Liver (tissue), 3 donors: ENCODE measurements at regions not wholly inside any gene's neighbourhood (a gene's known extent, or its start where the extent isn't known, plus 50 kb on each side); places are given as distances from the start of the nearest gene placed in this dataset.

Experiments
- EGR1 ChIP-seq, 2 donors: IDR thresholded peaks; 2 replicates each; pipeline ENCODE4 v1.6.1; 2016 to 2018; ENCODE audit warnings: antibody characterized with exemption in 2 of 2, low read depth in 2 of 2
- GABPA ChIP-seq, 2 donors: IDR thresholded peaks in 1 of 2; conservative IDR thresholded peaks in 1 of 2; 2 replicates each; pipeline ENCODE4 v1.6.1; 2016; ENCODE audit warnings: antibody characterized with exemption in 2 of 2, mild to moderate bottlenecking in 1 of 2, moderate library complexity in 1 of 2
- RAD21 ChIP-seq, 2 donors: IDR thresholded peaks; 2 replicates each; pipeline ENCODE4 v1.6.1; 2016; ENCODE audit warnings: antibody characterized with exemption in 2 of 2, mild to moderate bottlenecking in 2 of 2
- SP1 ChIP-seq: IDR thresholded peaks from 2 replicates; pipeline ENCODE4 v1.6.1; 2018; ENCODE audit warnings: antibody characterized with exemption, mild to moderate bottlenecking
- TAF1 ChIP-seq: conservative IDR thresholded peaks from 2 replicates; pipeline ENCODE4 v1.6.1; 2016; ENCODE audit warnings: antibody characterized with exemption, mild to moderate bottlenecking
- YY1 ChIP-seq: IDR thresholded peaks from 2 replicates; pipeline ENCODE4 v1.6.1; 2016; ENCODE audit warnings: antibody characterized with exemption, mild to moderate bottlenecking
- TF ChIP-seq, protein P1 (sequence below): fragments of 150-350 bp; IDR thresholded peaks from 2 replicates; pipeline ENCODE4 v1.5.1; 2017; ENCODE audit warnings: improper control_type of control experiment, low read depth, low read length; ENCODE audit not compliant: missing input control
- TF ChIP-seq, protein P2 (sequence below): IDR thresholded peaks from 2 replicates; pipeline ENCODE4 v1.6.1; 2016; ENCODE audit warnings: antibody characterized with exemption
- donor health status: healthy.
- donor health status: healthy.

- TF ChIP-seq TAF1, result no peak
- TF ChIP-seq, protein P1, sequence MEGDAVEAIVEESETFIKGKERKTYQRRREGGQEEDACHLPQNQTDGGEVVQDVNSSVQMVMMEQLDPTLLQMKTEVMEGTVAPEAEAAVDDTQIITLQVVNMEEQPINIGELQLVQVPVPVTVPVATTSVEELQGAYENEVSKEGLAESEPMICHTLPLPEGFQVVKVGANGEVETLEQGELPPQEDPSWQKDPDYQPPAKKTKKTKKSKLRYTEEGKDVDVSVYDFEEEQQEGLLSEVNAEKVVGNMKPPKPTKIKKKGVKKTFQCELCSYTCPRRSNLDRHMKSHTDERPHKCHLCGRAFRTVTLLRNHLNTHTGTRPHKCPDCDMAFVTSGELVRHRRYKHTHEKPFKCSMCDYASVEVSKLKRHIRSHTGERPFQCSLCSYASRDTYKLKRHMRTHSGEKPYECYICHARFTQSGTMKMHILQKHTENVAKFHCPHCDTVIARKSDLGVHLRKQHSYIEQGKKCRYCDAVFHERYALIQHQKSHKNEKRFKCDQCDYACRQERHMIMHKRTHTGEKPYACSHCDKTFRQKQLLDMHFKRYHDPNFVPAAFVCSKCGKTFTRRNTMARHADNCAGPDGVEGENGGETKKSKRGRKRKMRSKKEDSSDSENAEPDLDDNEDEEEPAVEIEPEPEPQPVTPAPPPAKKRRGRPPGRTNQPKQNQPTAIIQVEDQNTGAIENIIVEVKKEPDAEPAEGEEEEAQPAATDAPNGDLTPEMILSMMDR, result peak; percentile 15
- no peak for TF ChIP-seq SP1
- no peak for TF ChIP-seq GABPA (IDR thresholded peaks at IDR 0.05 in 1 of 2, conservative IDR thresholded peaks at IDR 0.05 in 1 of 2)
- TF ChIP-seq YY1, result no peak
- TF ChIP-seq RAD21 (IDR thresholded peaks at IDR 0.05), result peak; percentile 42 to 62
- TF ChIP-seq, protein P2, sequence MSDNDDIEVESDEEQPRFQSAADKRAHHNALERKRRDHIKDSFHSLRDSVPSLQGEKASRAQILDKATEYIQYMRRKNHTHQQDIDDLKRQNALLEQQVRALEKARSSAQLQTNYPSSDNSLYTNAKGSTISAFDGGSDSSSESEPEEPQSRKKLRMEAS, result no peak
- TF ChIP-seq EGR1 (IDR thresholded peaks at IDR 0.05; ENCODE audit: low read depth in 2 of 2), result no peak
These were observed 274.9 kb upstream of the LDB2 start for GRCh38 chr4:17173300-17173699.
